K562 (cell line): ENCODE measurements at regions not wholly inside any gene's neighbourhood (a gene's known extent, or its start where the extent isn't known, plus 50 kb on each side); places are given as distances from the start of the nearest gene placed in this dataset.

ENCODE experiments used
- BRCA1 ChIP-seq, 2 experiments: fragments of 450-650 bp in 1 of 2; sonication (generic) in 1 of 2; formaldehyde crosslinking in 1 of 2; IDR thresholded peaks; 2 replicates each; pipeline versions ENCODE4 v1.5.0 to v1.6.1; 2017 to 2020; ENCODE audit warnings: mild to moderate bottlenecking in 1 of 2, missing genetic modification reagents in 1 of 2
- ELF4 ChIP-seq: fragments of 450-650 bp; formaldehyde crosslinking; IDR thresholded peaks from 2 replicates; pipeline ENCODE4 v1.4.0; 2022; ENCODE audit warnings: missing genetic modification characterization
- ELK1 ChIP-seq: sonication (generic); formaldehyde crosslinking; IDR thresholded peaks from 2 replicates; pipeline ENCODE4 v1.8.1; 2022; ENCODE audit warnings: missing genetic modification reagents
- FOXJ3 ChIP-seq: sonication (generic); formaldehyde crosslinking; IDR thresholded peaks from 2 replicates; pipeline ENCODE4 v1.4.0; 2020; ENCODE audit warnings: mild to moderate bottlenecking, missing genetic modification reagents
- KAT8 ChIP-seq: fragments of 450-650 bp; IDR thresholded peaks from 2 replicates; pipeline ENCODE4 v1.6.1; 2016; ENCODE audit warnings: low read depth, mild to moderate bottlenecking
- LCOR ChIP-seq: sonication (generic); formaldehyde crosslinking; IDR thresholded peaks from 2 replicates; pipeline ENCODE4 v1.8.0; 2022; ENCODE audit warnings: mild to moderate bottlenecking, missing genetic modification reagents
- RCOR1 ChIP-seq, 2 experiments: IDR thresholded peaks; 2 replicates each; pipeline ENCODE4 v1.6.1; 2012; ENCODE audit warnings: low read depth in 2 of 2, low read length in 2 of 2, borderline replicate concordance in 1 of 2, improper control_type of control experiment in 1 of 2
- RFX5 ChIP-seq: IDR thresholded peaks from 2 replicates; pipeline ENCODE4 v1.6.1; 2011; ENCODE audit warnings: low read depth, mild to moderate bottlenecking, improper control_type of control experiment, low read length
- SIN3A ChIP-seq, 2 experiments: fragments of 150-350 bp in 1 of 2; IDR thresholded peaks; 2 replicates each; pipeline ENCODE4 v1.6.1; 2011 to 2016; ENCODE audit warnings: borderline replicate concordance in 2 of 2, low read depth in 2 of 2, low read length in 2 of 2, mild to moderate bottlenecking in 2 of 2, moderate library complexity in 2 of 2; ENCODE audit not compliant: control insufficient read depth in 1 of 2
- TCFL5 ChIP-seq: fragments of 250-450 bp; sonication (Bioruptor Pico); conservative IDR thresholded peaks from 2 replicates; pipeline ENCODE4 v1.6.1; 2021; ENCODE audit warnings: mild to moderate bottlenecking, moderate library complexity, matching md5 sums
- ZNF274 ChIP-seq: IDR thresholded peaks from 2 replicates; pipeline ENCODE4 v1.6.1; 2011; ENCODE audit warnings: low read depth, mild to moderate bottlenecking, low read length, moderate library complexity, borderline replicate concordance
- TF ChIP-seq, protein P1 (sequence below), 3 experiments: IDR thresholded peaks in 2 of 3; conservative IDR thresholded peaks in 1 of 3; 2 replicates each; pipeline ENCODE4 v1.5.1; 2011 to 2012; ENCODE audit warnings: low read length in 3 of 3, mild to moderate bottlenecking in 3 of 3, control low read depth in 2 of 3, improper control_type of control experiment in 1 of 3, inconsistent platforms in 1 of 3, low read depth in 1 of 3, mixed read lengths in 1 of 3, moderate library complexity in 1 of 3; ENCODE audit not compliant: insufficient read depth in 2 of 3
- TF ChIP-seq, protein P2 (sequence below), 2 experiments: IDR thresholded peaks; 2 replicates each; pipeline ENCODE4 v1.6.1; 2011; ENCODE audit warnings: borderline replicate concordance in 1 of 2, control low read depth in 1 of 2, low read depth in 1 of 2, low read length in 1 of 2, mild to moderate bottlenecking in 1 of 2, mixed read lengths in 1 of 2, moderate library complexity in 1 of 2; ENCODE audit not compliant: insufficient read depth in 1 of 2, insufficient read length in 1 of 2, poor library complexity in 1 of 2, severe bottlenecking in 1 of 2; ENCODE audit errors: extremely low read depth in 1 of 2

DNA sequence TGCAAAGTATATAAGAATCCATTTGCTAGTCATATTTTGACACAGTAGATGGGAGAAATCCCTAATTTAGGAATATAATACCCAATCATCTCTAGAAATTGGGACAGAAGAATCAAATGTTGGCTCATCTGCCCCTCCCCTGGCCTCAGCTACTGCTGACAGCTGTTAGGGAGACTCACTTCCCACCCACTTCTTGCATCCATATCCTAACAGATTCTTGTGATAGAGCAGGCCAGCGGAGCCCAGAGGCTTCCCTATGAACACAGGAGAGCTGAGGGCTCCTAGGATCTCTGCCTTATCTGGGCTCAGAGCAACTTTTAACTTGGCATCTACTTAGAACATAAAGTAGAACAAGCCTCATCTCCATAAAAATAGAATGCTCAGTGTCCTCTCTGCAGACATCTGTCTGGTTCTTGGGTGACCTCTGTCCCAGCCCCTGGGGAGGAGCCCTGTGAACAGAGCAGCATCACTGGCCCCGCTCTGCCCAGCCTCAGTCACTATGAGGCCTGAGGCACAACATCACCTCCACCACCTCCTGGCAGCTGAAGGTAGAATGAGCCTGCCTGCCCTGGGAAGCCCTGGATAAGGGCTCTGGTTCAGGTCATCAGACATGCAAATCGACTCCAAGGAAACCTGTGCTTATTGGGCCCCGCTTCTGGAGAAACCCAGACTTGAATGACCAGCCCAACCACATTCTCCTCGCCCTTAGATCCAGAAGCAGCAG is 229.7 kb downstream of the ANKRD36B start:
- TF ChIP-seq LCOR (CRISPR knock-in tag) (no peak), BRCA1 (IDR thresholded peaks at IDR 0.05) (no peak), BRCA1 (CRISPR knock-in tag; IDR thresholded peaks at IDR 0.05) (no peak), SIN3A (IDR thresholded peaks at IDR 0.05; ENCODE audit: borderline replicate concordance in 2 of 2, control insufficient read depth in 1 of 2, low read depth in 2 of 2, low read length in 2 of 2) (no peak), ELK1 (no peak), RCOR1 (IDR thresholded peaks at IDR 0.05; ENCODE audit: borderline replicate concordance in 1 of 2, low read depth in 2 of 2, low read length in 2 of 2) (no peak), ELF4 (CRISPR knock-in tag) (no peak), ZNF274 (no peak), FOXJ3 (CRISPR knock-in tag) (no peak), RFX5 (no peak), KAT8 (no peak), TCFL5 (CRISPR knock-in tag) (no peak)
- TF ChIP-seq, protein P1, sequence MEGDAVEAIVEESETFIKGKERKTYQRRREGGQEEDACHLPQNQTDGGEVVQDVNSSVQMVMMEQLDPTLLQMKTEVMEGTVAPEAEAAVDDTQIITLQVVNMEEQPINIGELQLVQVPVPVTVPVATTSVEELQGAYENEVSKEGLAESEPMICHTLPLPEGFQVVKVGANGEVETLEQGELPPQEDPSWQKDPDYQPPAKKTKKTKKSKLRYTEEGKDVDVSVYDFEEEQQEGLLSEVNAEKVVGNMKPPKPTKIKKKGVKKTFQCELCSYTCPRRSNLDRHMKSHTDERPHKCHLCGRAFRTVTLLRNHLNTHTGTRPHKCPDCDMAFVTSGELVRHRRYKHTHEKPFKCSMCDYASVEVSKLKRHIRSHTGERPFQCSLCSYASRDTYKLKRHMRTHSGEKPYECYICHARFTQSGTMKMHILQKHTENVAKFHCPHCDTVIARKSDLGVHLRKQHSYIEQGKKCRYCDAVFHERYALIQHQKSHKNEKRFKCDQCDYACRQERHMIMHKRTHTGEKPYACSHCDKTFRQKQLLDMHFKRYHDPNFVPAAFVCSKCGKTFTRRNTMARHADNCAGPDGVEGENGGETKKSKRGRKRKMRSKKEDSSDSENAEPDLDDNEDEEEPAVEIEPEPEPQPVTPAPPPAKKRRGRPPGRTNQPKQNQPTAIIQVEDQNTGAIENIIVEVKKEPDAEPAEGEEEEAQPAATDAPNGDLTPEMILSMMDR (IDR thresholded peaks at IDR 0.05 in 2 of 3, conservative IDR thresholded peaks at IDR 0.05 in 1 of 3; ENCODE audit: insufficient read depth in 2 of 3, low read depth in 1 of 3, low read length in 3 of 3): no peak
- TF ChIP-seq, protein P2, sequence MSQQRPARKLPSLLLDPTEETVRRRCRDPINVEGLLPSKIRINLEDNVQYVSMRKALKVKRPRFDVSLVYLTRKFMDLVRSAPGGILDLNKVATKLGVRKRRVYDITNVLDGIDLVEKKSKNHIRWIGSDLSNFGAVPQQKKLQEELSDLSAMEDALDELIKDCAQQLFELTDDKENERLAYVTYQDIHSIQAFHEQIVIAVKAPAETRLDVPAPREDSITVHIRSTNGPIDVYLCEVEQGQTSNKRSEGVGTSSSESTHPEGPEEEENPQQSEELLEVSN (IDR thresholded peaks at IDR 0.05; ENCODE audit: borderline replicate concordance in 1 of 2, extremely low read depth in 1 of 2, insufficient read depth in 1 of 2, insufficient read length in 1 of 2, low read depth in 1 of 2, low read length in 1 of 2, poor library complexity in 1 of 2, severe bottlenecking in 1 of 2): no peak
